ENCODE measurements at regions not wholly inside any gene's neighbourhood (a gene's known extent, or its start where the extent isn't known, plus 50 kb on each side); places are given as distances from the start of the nearest gene placed in this dataset.

GRCh38 chr7:12893292-12893691 lies 205.9 kb downstream of the ARL4A start:
- Histone ChIP-seq H3K36me3 (ENCODE audit: control insufficient read depth in 2 of 3, insufficient read depth in 3 of 3, low read length in 3 of 3) (no peaks in the 10 kb centered on the region), H3K4me3 (ENCODE audit: low read length in 3 of 3) (no peak overlapping the region), H3K9me3 (ENCODE audit: control insufficient read depth in 2 of 3, insufficient read depth in 1 of 3, low read length in 3 of 3) (no peaks in the 10 kb centered on the region), H3K27me3 (ENCODE audit: control insufficient read depth, insufficient read depth, low read length) (no peaks in the 10 kb centered on the region), H3K27ac (ENCODE audit: low read depth in 2 of 2, low read length in 2 of 2) (no peak overlapping the region), H3K9ac (ENCODE audit: low read length in 3 of 3) (no peak overlapping the region), H3K4me1 (ENCODE audit: control insufficient read depth in 2 of 3, insufficient read depth in 2 of 3, low read depth in 1 of 3, low read length in 3 of 3) (no peaks in the 10 kb centered on the region)
- intact Hi-C loops (cut with DNase I) = no loop called here
- TF ChIP-seq CTCF (IDR thresholded peaks at IDR 0.05; ENCODE audit: borderline replicate concordance, extremely low read depth, insufficient read depth) = no peak
- FAIRE-seq = no peak
- DNase-seq = no peak

- intact Hi-C loops (cut with DNase I) = no loop called here
- Histone ChIP-seq H3K4me3 (ENCODE audit: low read length in 3 of 3) (no peak overlapping the region), H3K27me3 (ENCODE audit: control insufficient read depth, insufficient read depth, low read length) (no peaks in the 10 kb centered on the region), H3K9me3 (ENCODE audit: control insufficient read depth in 2 of 3, insufficient read depth in 1 of 3, low read length in 3 of 3) (no peaks in the 10 kb centered on the region), H3K4me1 (ENCODE audit: control insufficient read depth in 2 of 3, insufficient read depth in 2 of 3, low read depth in 1 of 3, low read length in 3 of 3) (no peaks in the 10 kb centered on the region), H3K36me3 (ENCODE audit: control insufficient read depth in 2 of 3, insufficient read depth in 3 of 3, low read length in 3 of 3) (no peaks in the 10 kb centered on the region), H3K9ac (ENCODE audit: low read length in 3 of 3) (no peak overlapping the region), H3K27ac (ENCODE audit: low read depth in 2 of 2, low read length in 2 of 2) (no peak overlapping the region)
- peak in 1 of 5 donors; percentile 16 for DNase-seq
- TF ChIP-seq CTCF (IDR thresholded peaks at IDR 0.05; ENCODE audit: borderline replicate concordance, extremely low read depth, insufficient read depth) = no peak
- FAIRE-seq = no peak
These were observed 207.9 kb downstream of the ARL4A start for GRCh38 chr7:12895296-12895695.

- intact Hi-C loops (cut with DNase I) = no loop called here
- TF ChIP-seq CTCF (IDR thresholded peaks at IDR 0.05; ENCODE audit: borderline replicate concordance, extremely low read depth, insufficient read depth) = no peak
- FAIRE-seq (no peak), DNase-seq (no peak)
- no peaks in the 10 kb centered on the region for H3K9me3 ChIP-seq (ENCODE audit: control insufficient read depth in 2 of 3, insufficient read depth in 1 of 3, low read length in 3 of 3)
- no peaks in the 10 kb centered on the region for H3K36me3 ChIP-seq (ENCODE audit: control insufficient read depth in 2 of 3, insufficient read depth in 3 of 3, low read length in 3 of 3)
- no peak overlapping the region for H3K9ac ChIP-seq (ENCODE audit: low read length in 3 of 3)
- no peaks in the 10 kb centered on the region for H3K4me1 ChIP-seq (ENCODE audit: control insufficient read depth in 2 of 3, insufficient read depth in 2 of 3, low read depth in 1 of 3, low read length in 3 of 3)
- H3K4me3 ChIP-seq (ENCODE audit: low read length in 3 of 3) = no peak overlapping the region
- H3K27me3 ChIP-seq (ENCODE audit: control insufficient read depth, insufficient read depth, low read length) = no peaks in the 10 kb centered on the region
- no peak overlapping the region for H3K27ac ChIP-seq (ENCODE audit: low read depth in 2 of 2, low read length in 2 of 2)
These were observed 208.9 kb downstream of the ARL4A start for GRCh38 chr7:12896316-12896715.

- no peaks in the 10 kb centered on the region for H3K36me3 ChIP-seq (ENCODE audit: control insufficient read depth in 2 of 3, insufficient read depth in 3 of 3, low read length in 3 of 3)
- intact Hi-C loops (cut with DNase I) = no loop called here
- FAIRE-seq = no peak
- no peak overlapping the region for H3K4me3 ChIP-seq (ENCODE audit: low read length in 3 of 3)
- H3K27me3 ChIP-seq (ENCODE audit: control insufficient read depth, insufficient read depth, low read length) = no peaks in the 10 kb centered on the region
- no peaks in the 10 kb centered on the region for H3K9me3 ChIP-seq (ENCODE audit: control insufficient read depth in 2 of 3, insufficient read depth in 1 of 3, low read length in 3 of 3)
- no peaks in the 10 kb centered on the region for H3K4me1 ChIP-seq (ENCODE audit: control insufficient read depth in 2 of 3, insufficient read depth in 2 of 3, low read depth in 1 of 3, low read length in 3 of 3)
- H3K27ac ChIP-seq (ENCODE audit: low read depth in 2 of 2, low read length in 2 of 2) = no peak overlapping the region
- TF ChIP-seq CTCF (IDR thresholded peaks at IDR 0.05; ENCODE audit: borderline replicate concordance, extremely low read depth, insufficient read depth) = no peak
- no peak overlapping the region for H3K9ac ChIP-seq (ENCODE audit: low read length in 3 of 3)
- DNase-seq = no peak
These were observed 210.6 kb downstream of the ARL4A start for GRCh38 chr7:12898004-12898403.
